ENCODE measurements at regions not wholly inside any gene's neighbourhood (a gene's known extent, or its start where the extent isn't known, plus 50 kb on each side); places are given as distances from the start of the nearest gene placed in this dataset.

GRCh38 chr11:116418388-116419041, 354.3 kb downstream of the BUD13 start:
- CTCF ChIA-PET, result interaction anchor here (0.6 kb wide), 1 partner anchor 60 kb away, joined by 3 read pairs; no protein-coding TSS in a partner anchor
- H3K4me1 ChIP-seq, result 0 out of 2 replicates have a peak, but pooled peaks cover 8% of the 10 kb centered on the region
- DNase-seq, result no peak
- H3K4me1 Mint-ChIP-seq (ENCODE audit: low read depth, unreplicated experiment), result peaks cover 13% of the 10 kb centered on the region
- no peaks in the 10 kb centered on the region for H3K27me3 ChIP-seq (replicated peaks; ENCODE audit: control insufficient read depth, insufficient read depth, low read length)
- H3K4me3 ChIP-seq (ENCODE audit: low read depth, low read length), result no peak overlapping the region
- H3K9me3 Mint-ChIP-seq (ENCODE audit: unreplicated experiment), result no peaks in the 10 kb centered on the region
- H3K27me3 Mint-ChIP-seq (ENCODE audit: insufficient read depth, unreplicated experiment), result no peaks in the 10 kb centered on the region
- H3K27ac Mint-ChIP-seq (ENCODE audit: unreplicated experiment), result no peak overlapping the region
- H3K9me3 ChIP-seq, result no peaks in the 10 kb centered on the region
- TF ChIP-seq CTCF (IDR thresholded peaks at IDR 0.05; ENCODE audit: insufficient read depth in 1 of 2, low read depth in 1 of 2, low read length in 1 of 2, severe bottlenecking in 1 of 2, unreplicated experiment in 1 of 2), result no peak
- no peaks in the 10 kb centered on the region for H3K36me3 Mint-ChIP-seq (ENCODE audit: insufficient read depth, unreplicated experiment)
- POLR2A ChIA-PET, result no interaction called here
- intact Hi-C loops (cut with micrococcal nuclease; ENCODE audit: unreplicated experiment), result no loop called here
- no peak overlapping the region for H3K4me3 Mint-ChIP-seq (ENCODE audit: unreplicated experiment)
- H3K36me3 ChIP-seq (ENCODE audit: control insufficient read depth, insufficient read depth, low read length), result no peaks in the 10 kb centered on the region
- no TSS peak for BruUV-seq (replicated peaks)

- Histone ChIP-seq H3K4me1 (peaks cover 24% of the 10 kb centered on the region), H3K9me3 (no peaks in the 10 kb centered on the region), H3K27me3 (replicated peaks; ENCODE audit: control insufficient read depth, insufficient read depth, low read length) (no peaks in the 10 kb centered on the region), H3K36me3 (ENCODE audit: control insufficient read depth, insufficient read depth, low read length) (no peaks in the 10 kb centered on the region), H3K4me3 (ENCODE audit: low read depth, low read length) (no peak overlapping the region)
- Mint-ChIP-seq H3K4me1 (ENCODE audit: low read depth, unreplicated experiment) (peaks cover 23% of the 10 kb centered on the region), H3K27ac (ENCODE audit: unreplicated experiment) (no peak overlapping the region), H3K27me3 (ENCODE audit: insufficient read depth, unreplicated experiment) (no peaks in the 10 kb centered on the region), H3K4me3 (ENCODE audit: unreplicated experiment) (no peak overlapping the region), H3K9me3 (ENCODE audit: unreplicated experiment) (no peaks in the 10 kb centered on the region), H3K36me3 (ENCODE audit: insufficient read depth, unreplicated experiment) (no peaks in the 10 kb centered on the region)
- no peak for DNase-seq
- CTCF ChIA-PET, result no interaction called here
- intact Hi-C loops (cut with micrococcal nuclease; ENCODE audit: unreplicated experiment), result no loop called here
- TF ChIP-seq CTCF (IDR thresholded peaks at IDR 0.05; ENCODE audit: insufficient read depth in 1 of 2, low read depth in 1 of 2, low read length in 1 of 2, severe bottlenecking in 1 of 2, unreplicated experiment in 1 of 2), result no peak
- POLR2A ChIA-PET, result no interaction called here
- BruUV-seq (replicated peaks), result no TSS peak
Measured at GRCh38 chr11:116416852-116417251, 355.9 kb downstream of the BUD13 start.

GRCh38 chr11:116415095-116415494, 357.7 kb downstream of the BUD13 start:
- Histone ChIP-seq H3K27me3 (replicated peaks; ENCODE audit: control insufficient read depth, insufficient read depth, low read length) (no peaks in the 10 kb centered on the region), H3K9me3 (no peaks in the 10 kb centered on the region), H3K4me3 (ENCODE audit: low read depth, low read length) (no peak overlapping the region), H3K4me1 (peaks cover 31% of the 10 kb centered on the region), H3K36me3 (ENCODE audit: control insufficient read depth, insufficient read depth, low read length) (no peaks in the 10 kb centered on the region)
- CTCF ChIA-PET, result no interaction called here
- Mint-ChIP-seq H3K4me1 (ENCODE audit: low read depth, unreplicated experiment) (peaks cover 33% of the 10 kb centered on the region), H3K27me3 (ENCODE audit: insufficient read depth, unreplicated experiment) (no peaks in the 10 kb centered on the region), H3K4me3 (ENCODE audit: unreplicated experiment) (no peak overlapping the region), H3K9me3 (ENCODE audit: unreplicated experiment) (no peaks in the 10 kb centered on the region), H3K27ac (ENCODE audit: unreplicated experiment) (no peak overlapping the region), H3K36me3 (ENCODE audit: insufficient read depth, unreplicated experiment) (no peaks in the 10 kb centered on the region)
- no TSS peak for BruUV-seq (replicated peaks)
- DNase-seq, result no peak
- intact Hi-C loops (cut with micrococcal nuclease; ENCODE audit: unreplicated experiment), result no loop called here
- TF ChIP-seq CTCF (IDR thresholded peaks at IDR 0.05; ENCODE audit: insufficient read depth in 1 of 2, low read depth in 1 of 2, low read length in 1 of 2, severe bottlenecking in 1 of 2, unreplicated experiment in 1 of 2), result no peak
- POLR2A ChIA-PET, result no interaction called here

All from Caco-2 (cell line).